Panc1 (cell line): ENCODE measurements at regions not wholly inside any gene's neighbourhood (a gene's known extent, or its start where the extent isn't known, plus 50 kb on each side); places are given as distances from the start of the nearest gene placed in this dataset.

ENCODE experiments used
- ATAC-seq: fragments of 200-7000 bp; cut with Tn5 transposase; 2 replicates; pipeline ENCODE4 v1.9.1; 2020; ENCODE audit warnings: mild to moderate bottlenecking, moderate library complexity
- BruUV-seq: library from RNA; stranded (reverse); fragments of 400-500 nt; replicated peaks from 2 replicates; lab custom pipeline; 2021; lab: Mats Ljungman, UMichigan
- CTCF ChIA-PET: fragments of 300-600 bp; sonication (Branson Sonifier 250); formaldehyde crosslinking; loops from one replicate; lab custom pipeline; 2022; ENCODE audit warnings: antibody characterized with exemption; lab: Charles Lee
- POLR2A ChIA-PET: fragments of 300-600 bp; sonication (Branson Sonifier 250); formaldehyde crosslinking; loops from one replicate; lab custom pipeline; 2022; ENCODE audit warnings: antibody characterized with exemption; lab: Charles Lee
- DNase-seq: peaks from one replicate; pipeline ENCODE4 v3.0.0-alpha.2; 2010; ENCODE audit warnings: low read depth, low spot score
- H3K27ac ChIP-seq: 2 replicates; pipeline ENCODE4 v1.5.1; 2011; ENCODE audit warnings: mild to moderate bottlenecking, low read length, inconsistent platforms
- H3K27me3 ChIP-seq: fragments of 200-500 bp; sonication (Bioruptor generic); 2 replicates; pipeline ENCODE4 v1.6.0; 2014; ENCODE audit warnings: low read length, inconsistent platforms; ENCODE audit not compliant: control insufficient read depth, insufficient read depth
- H3K36me3 ChIP-seq: fragments of 200-500 bp; sonication (Bioruptor generic); 2 replicates; pipeline ENCODE4 v1.5.1; 2014; ENCODE audit warnings: inconsistent platforms, mild to moderate bottlenecking, low read length, moderate library complexity; ENCODE audit not compliant: control insufficient read depth, insufficient read depth
- H3K4me1 ChIP-seq: 2 replicates; pipeline ENCODE4 v1.5.1; 2011; ENCODE audit warnings: inconsistent platforms, mild to moderate bottlenecking, low read length, moderate library complexity; ENCODE audit not compliant: control insufficient read depth, insufficient read depth
- H3K4me3 ChIP-seq, 2 experiments: 2 replicates each; pipeline ENCODE4 v1.5.1; 2011 to 2012; ENCODE audit warnings: low read depth in 2 of 2, low read length in 2 of 2, mild to moderate bottlenecking in 2 of 2, inconsistent platforms in 1 of 2, moderate library complexity in 1 of 2
- H3K9me3 ChIP-seq: fragments of 200-500 bp; sonication (Bioruptor generic); 2 replicates; pipeline ENCODE4 v1.5.1; 2014; ENCODE audit warnings: low read depth, mild to moderate bottlenecking, inconsistent platforms, low read length, moderate library complexity; ENCODE audit not compliant: control insufficient read depth, insufficient read depth
- CTCF ChIP-seq: fragments of 450-650 bp; IDR thresholded peaks from 2 replicates; pipeline ENCODE4 v1.5.1; 2017; ENCODE audit warnings: mild to moderate bottlenecking
- POLR2AphosphoS5 ChIP-seq: IDR thresholded peaks from 2 replicates; pipeline ENCODE4 v1.6.1; 2012; ENCODE audit warnings: mild to moderate bottlenecking, low read depth, low read length, moderate library complexity
- REST ChIP-seq, 2 experiments: IDR thresholded peaks; 2 replicates each; pipeline ENCODE4 v1.6.1; 2011 to 2012; ENCODE audit warnings: low read depth in 2 of 2, control low read depth in 1 of 2, low read length in 1 of 2, mild to moderate bottlenecking in 1 of 2, moderate library complexity in 1 of 2; ENCODE audit not compliant: insufficient read depth in 1 of 2
- SIN3A ChIP-seq: IDR thresholded peaks from 2 replicates; pipeline ENCODE4 v1.6.1; 2012; ENCODE audit warnings: low read depth, mild to moderate bottlenecking, low read length, moderate library complexity, borderline replicate concordance; ENCODE audit not compliant: insufficient read depth
- TCF7L2 ChIP-seq: IDR thresholded peaks from 2 replicates; pipeline ENCODE4 v1.6.1; 2011; ENCODE audit warnings: mild to moderate bottlenecking, low read depth, low read length, inconsistent platforms
- in situ Hi-C: cut with HindIII; loops from 2 replicates; pipeline ENCODE4 v1.10.0; 2016; ENCODE audit warnings: low sequenced_read_pairs, low pct_unique_long_range_greater_than_20kb
- intact Hi-C: fragments of 100-400 bp; cut with micrococcal nuclease; formaldehyde crosslinking; loops from one replicate; pipeline ENCODE4 v1.10.0; 2022; ENCODE audit not compliant: unreplicated experiment

- no peaks in the 10 kb centered on the region for H3K27me3 ChIP-seq
- CTCF ChIA-PET, result no interaction called here
- H3K36me3 ChIP-seq, result no peaks in the 10 kb centered on the region
- H3K4me3 ChIP-seq, result no peak overlapping the region
- DNase-seq (no peak), ATAC-seq (no peak)
- BruUV-seq, result no TSS peak
- in situ Hi-C loops (no loop called here), intact Hi-C loops (no loop called here)
- H3K9me3 ChIP-seq, result no peaks in the 10 kb centered on the region
- POLR2A ChIA-PET, result no interaction called here
- H3K27ac ChIP-seq, result no peak overlapping the region
- TF ChIP-seq REST (IDR thresholded peaks at IDR 0.05; ENCODE audit: insufficient read depth in 1 of 2, low read depth in 2 of 2, low read length in 1 of 2), result no peak
- TF ChIP-seq SIN3A, result no peak
- no peak for TF ChIP-seq TCF7L2
- no peak for TF ChIP-seq POLR2AphosphoS5
- TF ChIP-seq CTCF, result no peak
- H3K4me1 ChIP-seq, result no peaks in the 10 kb centered on the region
Measured at GRCh38 chr3:68428495-68428894, 503.9 kb downstream of the TAFA4 start.

GRCh38 chr3:68424796-68425460 is 507.4 kb downstream of the TAFA4 start:
- intact Hi-C loops (no loop called here), in situ Hi-C loops (no loop called here)
- no peak overlapping the region for H3K4me3 ChIP-seq
- ATAC-seq (no peak), DNase-seq (no peak)
- POLR2A ChIA-PET, result no interaction called here
- CTCF ChIA-PET, result no interaction called here
- H3K4me1 ChIP-seq, result no peaks in the 10 kb centered on the region
- H3K27me3 ChIP-seq, result no peaks in the 10 kb centered on the region
- no TSS peak for BruUV-seq
- H3K9me3 ChIP-seq, result no peaks in the 10 kb centered on the region
- no peak overlapping the region for H3K27ac ChIP-seq
- TF ChIP-seq CTCF, result no peak
- TF ChIP-seq POLR2AphosphoS5, result no peak
- no peaks in the 10 kb centered on the region for H3K36me3 ChIP-seq
